Thoracic aorta (tissue), 2 donors: ENCODE measurements at regions not wholly inside any gene's neighbourhood (a gene's known extent, or its start where the extent isn't known, plus 50 kb on each side); places are given as distances from the start of the nearest gene placed in this dataset.
"Not testable (repeated sequence)": the region's sequence is repeated elsewhere in the genome, so short reads cannot be mapped to it uniquely, and the experiment has no call there.

ENCODE experiments used
- ATAC-seq: fragments of 150-250 bp; one replicate; pipeline ENCODE4 v1.8.0; 2017; ENCODE audit warnings: low read depth; ENCODE audit not compliant: insufficient number of reproducible peaks, low FRiP score
- DNase-seq: peaks from one replicate; pipeline ENCODE4 v3.0.0-alpha.2; 2020; ENCODE audit warnings: low spot score
- H3K27ac ChIP-seq, 2 donors: fragments of 200-600 bp; sonication (generic); 1 replicate in 1 of 2; 2 replicates in 1 of 2; pipeline ENCODE4 v1.5.1; 2016; ENCODE audit warnings: mild to moderate bottlenecking in 2 of 2, moderate library complexity in 2 of 2
- H3K27me3 ChIP-seq: fragments of 200-600 bp; sonication (generic); replicated peaks from 2 replicates; pipeline ENCODE4 v1.6.0; 2016; ENCODE audit warnings: mild to moderate bottlenecking; ENCODE audit not compliant: insufficient read depth
- H3K36me3 ChIP-seq: fragments of 200-600 bp; sonication (generic); one replicate; pipeline ENCODE4 v1.5.1; 2016
- H3K4me1 ChIP-seq, 2 donors: fragments of 200-600 bp; sonication (generic); 1 replicate in 1 of 2; 2 replicates in 1 of 2; pipeline versions ENCODE4 v1.5.1 to v1.6.0; 2016; ENCODE audit warnings: low read depth in 2 of 2, mild to moderate bottlenecking in 1 of 2; ENCODE audit not compliant: control insufficient read depth in 1 of 2
- H3K4me3 ChIP-seq: fragments of 200-600 bp; sonication (generic); 2 replicates; pipeline ENCODE4 v1.5.1; 2016; ENCODE audit warnings: mild to moderate bottlenecking
- H3K9me3 ChIP-seq: fragments of 200-600 bp; sonication (generic); 2 replicates; pipeline ENCODE4 v1.5.1; 2016
- CTCF ChIP-seq: fragments of 200-600 bp; sonication (generic); IDR thresholded peaks from one replicate; pipeline ENCODE4 v1.5.1; 2019; ENCODE audit warnings: antibody characterized with exemption

- H3K9me3 ChIP-seq, ATAC-seq, DNase-seq: not testable (repeated sequence)
Observed at GRCh38 chr16:18080658-18081363, 255.7 kb downstream of the NPIPA8 start.

DNA sequence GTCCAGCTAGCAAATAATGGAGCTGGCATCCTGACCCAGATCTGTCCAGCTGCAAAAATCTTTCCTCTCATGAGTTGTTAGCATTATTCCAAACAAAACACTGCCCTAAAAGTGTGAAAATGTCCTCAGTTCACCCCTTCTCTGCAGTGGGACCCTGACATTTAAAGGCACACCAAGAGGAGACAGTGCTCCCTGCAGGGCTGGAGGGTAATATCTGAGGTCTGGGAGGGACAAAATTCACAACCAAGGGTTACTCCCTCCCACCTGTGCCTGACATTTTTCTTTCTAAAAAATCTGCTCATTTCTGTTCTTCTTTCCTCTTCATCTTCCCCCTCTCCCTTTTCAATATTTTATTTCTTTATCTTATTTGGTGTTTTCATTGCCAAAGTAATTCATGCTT lies 258.6 kb downstream of the NPIPA8 start:
- H3K4me1 ChIP-seq, H3K4me3 ChIP-seq, ATAC-seq, DNase-seq, H3K36me3 ChIP-seq, H3K27me3 ChIP-seq, H3K9me3 ChIP-seq, H3K27ac ChIP-seq: not testable (repeated sequence)

More at GRCh38 chr16:18080658-18081363, 255.7 kb downstream of the NPIPA8 start:
- H3K27ac ChIP-seq, H3K4me1 ChIP-seq, H3K4me3 ChIP-seq, H3K36me3 ChIP-seq, H3K27me3 ChIP-seq: not testable (repeated sequence)

DNA sequence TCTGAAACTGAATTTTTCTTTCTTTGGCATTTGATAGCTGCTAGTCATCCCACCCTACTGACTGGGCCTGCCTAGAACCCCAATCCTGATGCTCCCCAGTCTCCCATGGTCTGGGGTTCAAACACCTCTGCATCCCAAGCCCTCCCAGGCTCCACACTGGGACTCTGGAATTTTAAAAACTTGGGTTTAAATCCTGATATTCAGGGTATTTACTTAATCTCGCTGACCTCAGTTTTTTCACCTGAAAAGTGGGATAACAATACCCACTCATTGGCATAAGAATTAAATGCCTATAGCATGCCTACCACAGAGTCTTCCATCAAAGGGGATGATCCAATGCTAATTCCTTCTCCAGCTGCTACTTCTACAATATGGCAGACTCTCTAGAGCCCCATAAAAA lies 264.4 kb downstream of the NPIPA8 start:
- DNase-seq (no peak), ATAC-seq (no peak)
- Histone ChIP-seq H3K27ac (no peak overlapping the region), H3K4me1 (no peaks in the 10 kb centered on the region), H3K4me3 (no peak overlapping the region), H3K27me3 (no peaks in the 10 kb centered on the region), H3K9me3 (no peaks in the 10 kb centered on the region), H3K36me3 (no peaks in the 10 kb centered on the region)
- TF ChIP-seq CTCF: no peak

DNA sequence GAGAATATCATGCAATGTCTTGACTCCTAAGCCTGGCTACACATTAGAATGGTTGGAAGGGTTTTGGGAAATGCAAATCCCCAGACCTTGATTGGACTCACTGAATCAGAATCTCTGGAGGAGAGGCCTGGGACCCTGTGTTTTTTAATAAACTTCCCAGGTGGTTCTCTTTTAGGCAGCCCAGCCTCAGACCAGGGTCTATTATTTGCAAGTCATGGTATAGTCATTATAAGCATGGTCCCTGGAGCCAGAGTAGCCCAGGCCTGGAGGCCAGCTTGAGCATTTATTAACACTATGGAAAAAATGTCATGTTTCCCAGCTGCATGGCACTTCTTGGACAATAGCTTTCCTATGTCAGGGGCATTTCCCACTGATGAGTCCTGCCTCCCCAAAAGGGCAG lies 266.9 kb downstream of the NPIPA8 start:
- no peak for TF ChIP-seq CTCF
- Histone ChIP-seq H3K9me3 (no peaks in the 10 kb centered on the region), H3K27me3 (no peaks in the 10 kb centered on the region), H3K4me1 (no peaks in the 10 kb centered on the region), H3K4me3 (no peak overlapping the region), H3K36me3 (no peaks in the 10 kb centered on the region), H3K27ac (no peak overlapping the region)
- no peak for DNase-seq
- ATAC-seq: no peak

- no peaks in the 10 kb centered on the region for H3K4me1 ChIP-seq
- no peaks in the 10 kb centered on the region for H3K27me3 ChIP-seq
- no peaks in the 10 kb centered on the region for H3K36me3 ChIP-seq
- no peaks in the 10 kb centered on the region for H3K9me3 ChIP-seq
- H3K4me3 ChIP-seq: no peak overlapping the region
- H3K27ac ChIP-seq: no peak overlapping the region
- DNase-seq (no peak), ATAC-seq (no peak)
- no peak for TF ChIP-seq CTCF
Observed at GRCh38 chr16:18068477-18068876, 268.1 kb downstream of the NPIPA8 start.

- no peaks in the 10 kb centered on the region for H3K4me1 ChIP-seq
- no peaks in the 10 kb centered on the region for H3K9me3 ChIP-seq
- H3K27ac ChIP-seq: no peak overlapping the region
- H3K4me3 ChIP-seq: no peak overlapping the region
- no peaks in the 10 kb centered on the region for H3K27me3 ChIP-seq
- no peak for TF ChIP-seq CTCF
- H3K36me3 ChIP-seq: no peaks in the 10 kb centered on the region
- ATAC-seq (no peak), DNase-seq (no peak)
Observed at GRCh38 chr16:18062713-18063112, 273.8 kb downstream of the NPIPA8 start.
